GM03348 (cell line): ENCODE measurements at regions not wholly inside any gene's neighbourhood (a gene's known extent, or its start where the extent isn't known, plus 50 kb on each side); places are given as distances from the start of the nearest gene placed in this dataset.
"Not testable (repeated sequence)": the region's sequence is repeated elsewhere in the genome, so short reads cannot be mapped to it uniquely, and the experiment has no call there.

Experiments
- DNase-seq: peaks from one replicate; pipeline ENCODE4 v3.0.0; 2012; ENCODE audit warnings: low spot score

DNA sequence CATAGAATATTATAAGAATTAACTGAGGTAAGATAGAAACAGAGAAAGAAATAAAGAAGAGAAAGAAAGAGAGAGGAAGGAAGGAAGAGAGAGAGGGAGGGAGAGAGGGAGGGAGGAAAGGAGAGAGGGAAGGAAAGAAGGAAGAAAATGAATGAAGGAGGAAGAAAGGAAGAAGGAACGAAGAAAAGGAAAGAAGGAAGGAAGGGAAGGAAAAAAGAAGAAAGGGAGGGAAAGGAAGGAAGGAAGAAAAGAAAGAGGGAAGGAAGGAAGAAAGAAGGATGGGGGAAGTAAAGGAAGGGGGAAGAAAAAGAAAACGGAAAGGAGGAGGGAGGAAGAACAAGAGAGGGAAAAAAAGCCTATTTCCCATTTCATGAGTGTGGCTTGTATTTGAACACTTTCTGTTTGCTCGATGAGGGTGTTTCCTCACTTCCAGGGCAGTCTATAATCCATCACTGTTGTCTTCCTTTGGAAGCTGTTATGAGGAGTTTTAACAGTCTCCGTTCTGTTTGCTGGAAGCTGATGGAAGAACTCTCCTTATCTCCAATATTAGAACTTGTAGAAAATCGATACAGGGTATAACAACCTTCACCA is 402.4 kb downstream of the TMEM114 start:
- DNase-seq, result no peak

DNA sequence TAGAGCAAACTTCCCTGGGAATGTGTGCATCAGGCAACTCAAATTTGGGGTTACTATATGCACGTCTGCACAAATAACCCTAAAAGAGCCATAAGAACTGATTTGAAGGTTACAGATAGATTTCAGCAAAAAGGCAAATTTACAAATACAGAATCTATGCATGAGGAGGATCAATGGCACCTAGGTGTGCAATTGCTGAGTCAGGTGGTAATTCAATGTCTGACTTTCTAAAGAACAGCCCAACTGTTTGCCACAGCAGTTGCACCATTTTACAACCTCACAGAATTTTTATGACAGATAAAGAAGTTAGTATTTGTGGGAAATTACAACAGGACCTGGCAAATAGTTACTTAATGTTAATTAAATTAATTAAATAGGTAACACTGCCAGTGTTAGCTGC is 405.5 kb downstream of the TMEM114 start:
- DNase-seq, result no peak

DNA sequence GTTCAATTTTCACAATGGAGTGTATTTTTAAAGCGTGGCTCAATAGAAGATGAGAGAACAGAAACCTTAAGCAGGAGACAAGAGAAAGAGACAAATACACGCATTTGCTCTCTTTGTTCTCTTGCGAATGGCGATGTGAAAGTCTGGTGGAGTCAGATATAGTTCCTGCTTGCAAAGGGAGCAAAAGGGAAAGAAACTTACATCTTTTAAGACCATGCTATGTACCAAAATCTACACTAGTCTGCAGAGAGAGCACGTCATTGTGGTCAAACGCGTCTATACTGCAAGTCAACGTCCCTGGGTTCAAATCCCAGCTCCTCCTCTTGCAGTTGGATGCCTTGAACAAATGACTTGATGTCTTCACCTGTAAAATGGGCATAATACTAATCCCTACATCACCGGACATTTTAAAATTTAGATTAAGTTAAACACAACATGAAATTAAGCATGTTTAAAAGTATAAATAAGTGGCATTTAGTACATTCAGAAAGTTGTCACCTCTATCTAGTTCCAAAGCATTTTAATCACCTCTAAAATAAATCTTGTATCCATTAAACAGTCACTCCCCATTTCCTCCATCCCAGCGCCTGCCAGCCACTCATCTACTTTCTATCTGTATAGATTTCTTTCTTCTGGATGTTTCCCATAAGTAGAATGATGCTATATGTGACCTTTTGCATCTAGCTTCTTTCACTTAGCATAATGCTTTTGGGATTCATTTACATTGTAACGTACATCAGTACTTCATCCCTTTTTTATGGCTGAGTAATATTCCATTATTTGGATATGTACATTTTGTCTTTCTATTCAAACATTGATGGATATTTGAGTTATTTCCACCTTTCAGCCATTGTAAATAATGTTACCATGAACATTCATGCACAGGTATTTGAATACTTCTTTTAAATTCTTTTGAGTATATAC is 406.9 kb downstream of the TMEM114 start:
- no peak for DNase-seq

- no peak for DNase-seq
These were observed 407.6 kb downstream of the TMEM114 start for GRCh38 chr16:8182761-8183160.

DNA sequence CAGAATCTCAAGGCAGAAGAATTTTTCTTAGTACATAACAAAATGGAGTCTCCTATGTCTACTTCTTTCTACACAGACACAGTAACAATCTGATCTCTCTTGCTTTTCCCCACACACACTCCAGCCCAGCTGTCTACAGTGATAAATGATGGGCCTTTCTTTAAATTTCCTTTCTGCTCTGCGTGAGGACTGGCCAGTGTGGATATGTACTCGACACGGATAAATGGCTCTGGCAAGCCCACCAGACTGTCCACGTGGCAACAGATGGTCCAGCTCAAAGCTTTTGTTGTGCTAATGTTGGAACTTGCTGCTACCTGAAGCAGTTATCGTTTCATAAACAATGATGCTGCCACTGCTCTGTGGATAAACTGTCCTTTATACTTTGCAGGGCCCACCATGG is 410.7 kb downstream of the TMEM114 start:
- no peak for DNase-seq

DNA sequence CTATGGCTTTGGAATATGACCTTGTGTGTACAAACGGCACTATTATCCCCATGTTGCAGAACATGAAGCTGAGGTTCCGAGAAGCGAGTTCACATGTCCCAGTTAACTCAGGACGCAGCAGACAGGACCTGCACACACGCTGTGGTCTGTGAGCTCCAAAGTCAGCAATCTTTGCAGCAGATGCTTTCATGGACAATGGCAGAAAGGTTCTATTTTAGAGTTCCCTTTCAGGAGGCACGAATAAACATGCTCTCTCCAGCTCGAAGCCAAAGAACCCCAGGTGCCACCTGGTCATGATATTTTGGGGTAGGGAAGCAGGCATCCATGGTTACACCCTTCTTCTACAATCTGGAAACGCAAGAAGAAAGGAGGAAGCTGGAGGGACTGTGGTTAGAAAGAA is 412.0 kb downstream of the TMEM114 start:
- DNase-seq, result no peak

DNA sequence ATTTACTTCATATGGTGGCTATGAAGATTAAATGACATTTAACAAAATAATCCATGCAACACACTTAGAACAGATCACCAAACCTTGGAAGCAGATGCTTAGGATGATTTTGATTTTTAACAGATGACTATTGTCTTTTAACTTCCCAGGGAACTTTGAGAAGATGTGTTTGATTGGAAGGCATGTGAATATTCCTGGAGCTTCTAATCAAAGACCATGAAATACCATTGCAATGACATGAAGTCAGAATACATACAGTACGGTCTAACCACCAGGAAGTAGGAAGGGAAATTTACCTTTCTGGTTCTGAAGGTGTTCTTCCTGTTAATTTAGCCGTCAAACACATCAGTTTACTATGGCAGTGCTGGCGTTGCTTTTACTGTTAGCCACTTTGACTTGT is 414.9 kb downstream of the TMEM114 start:
- DNase-seq, result no peak

DNA sequence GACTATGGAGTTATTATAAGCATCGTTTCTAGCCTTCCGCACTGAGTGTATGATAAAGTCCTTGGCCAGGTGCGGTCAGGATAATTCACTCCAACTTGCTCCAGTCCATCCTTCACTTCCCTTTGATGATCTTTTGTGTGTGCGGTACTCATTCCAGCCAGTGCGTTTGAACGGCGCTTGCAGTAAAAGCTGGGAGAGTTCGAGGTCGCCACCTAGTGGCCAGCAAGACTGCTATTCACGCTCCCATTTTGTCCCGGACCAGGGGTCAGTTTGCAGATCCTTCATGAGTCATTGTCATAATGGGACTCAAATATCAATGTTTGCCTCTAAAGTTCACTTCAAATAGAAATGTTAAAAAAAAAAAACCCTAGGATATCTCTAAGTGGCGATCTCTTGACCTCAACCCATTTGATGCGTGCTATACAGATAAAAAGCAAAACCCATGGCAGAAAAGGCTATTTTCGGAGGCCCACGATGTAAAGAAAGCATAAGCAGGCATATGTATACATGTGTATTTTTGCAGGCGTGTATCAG is 417.1 kb downstream of the TMEM114 start:
- DNase-seq, result peak; percentile 61

DNA sequence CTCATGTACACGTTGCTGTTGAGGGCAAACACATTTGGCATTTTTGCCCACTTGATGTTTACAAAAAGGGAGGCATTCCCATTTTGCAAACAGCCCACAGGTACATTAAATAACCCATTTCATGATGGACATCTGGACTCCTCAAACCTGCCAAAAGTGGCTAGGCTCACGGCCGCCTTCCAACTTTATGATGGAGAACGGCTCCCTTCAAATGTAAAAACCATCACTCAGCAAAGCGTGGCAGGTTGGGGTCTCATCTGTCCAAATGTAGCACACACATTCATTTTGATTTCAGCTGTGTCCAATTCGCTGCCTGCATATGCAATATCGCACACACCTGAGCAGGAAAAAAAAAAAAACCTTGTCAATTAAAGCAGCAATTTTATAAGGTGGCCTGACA is 417.8 kb downstream of the TMEM114 start:
- no peak for DNase-seq

DNA sequence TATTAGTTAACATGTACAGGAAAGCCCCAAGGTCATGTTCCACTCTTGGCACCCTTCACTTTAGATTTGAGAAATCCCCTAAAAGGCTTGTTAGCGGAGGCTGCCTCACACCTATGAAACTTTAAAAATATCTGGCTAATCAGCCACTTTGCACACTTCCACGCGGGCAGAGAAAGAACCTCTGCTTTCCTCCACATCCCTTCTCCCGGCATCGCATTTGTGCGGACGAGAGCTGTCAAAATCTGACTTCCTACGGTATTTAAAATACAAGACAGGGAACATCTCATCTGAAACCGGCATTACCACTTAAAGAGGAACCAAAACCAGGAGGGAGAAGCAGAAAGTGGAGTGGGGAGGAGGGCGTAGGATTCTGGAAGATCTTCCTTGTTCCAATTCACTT is 422.3 kb downstream of the TMEM114 start:
- no peak for DNase-seq

- no peak for DNase-seq
These were observed 422.9 kb downstream of the TMEM114 start for GRCh38 chr16:8167436-8167835.

- DNase-seq, result no peak
These were observed 432.3 kb downstream of the TMEM114 start for GRCh38 chr16:8158051-8158450.

DNA sequence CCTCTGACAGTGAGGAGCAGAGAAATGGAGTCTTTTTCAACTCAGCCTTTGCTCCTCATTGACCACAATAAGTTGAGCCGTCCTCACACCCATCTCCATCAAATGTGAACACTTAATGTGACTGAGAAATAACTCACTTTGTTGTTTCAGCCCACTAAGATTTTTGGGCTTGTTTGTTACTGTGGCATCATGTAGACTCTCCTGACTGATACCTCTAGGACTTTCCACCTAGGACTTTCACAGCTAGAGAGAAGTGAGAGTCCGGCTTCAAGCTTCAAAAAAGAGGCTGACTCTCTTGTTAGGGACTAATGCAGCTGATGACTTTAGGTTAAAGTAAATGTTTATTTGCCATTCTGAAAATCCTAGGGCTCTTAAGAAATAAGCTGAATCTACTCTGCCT is 435.0 kb downstream of the TMEM114 start:
- DNase-seq, result no peak

- no peak for DNase-seq
These were observed 443.9 kb downstream of the TMEM114 start for GRCh38 chr16:8146256-8147012.

DNA sequence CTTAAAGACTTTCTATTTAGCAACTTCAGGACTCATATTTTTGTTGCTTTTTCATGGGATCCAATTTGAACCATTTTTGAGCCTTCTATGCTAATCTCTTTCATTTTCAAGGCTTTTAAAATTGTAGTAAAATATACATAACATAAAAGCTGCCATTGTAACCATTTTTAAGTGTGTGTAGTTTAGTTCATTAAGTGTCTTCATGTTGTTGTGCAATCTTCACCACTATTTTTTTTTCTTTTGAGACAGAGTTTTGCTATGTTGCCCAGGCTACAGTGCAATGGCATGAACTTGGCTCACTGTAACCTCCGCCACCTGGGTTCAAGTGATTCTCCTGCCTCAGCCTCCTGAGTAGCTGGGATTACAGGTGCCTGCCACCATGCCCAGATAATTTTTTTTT is 451.6 kb downstream of the TMEM114 start:
- no peak for DNase-seq

GRCh38 chr16:8137606-8138005 is 452.7 kb downstream of the TMEM114 start:
- no peak for DNase-seq

GRCh38 chr16:8130197-8130596 is 460.1 kb downstream of the TMEM114 start:
- no peak for DNase-seq

DNA sequence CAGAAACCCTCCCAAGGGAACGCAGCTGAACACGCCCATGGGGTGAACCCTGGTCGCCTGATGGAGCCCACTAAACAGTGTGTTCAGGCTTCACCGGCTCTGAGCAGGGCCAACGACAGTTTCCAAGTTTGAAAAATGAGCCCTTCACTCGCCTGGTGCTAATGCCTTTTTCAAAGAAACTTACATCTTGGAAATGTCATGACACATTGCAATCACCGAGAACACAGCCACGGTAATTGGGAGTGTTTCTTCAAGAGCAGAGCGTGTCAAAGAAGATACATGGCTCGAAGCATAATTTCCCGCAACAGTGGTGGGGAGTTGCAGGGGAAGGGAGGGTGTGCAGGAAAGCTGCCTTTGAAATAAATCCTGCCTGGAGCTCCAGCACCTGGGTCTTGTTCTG is 463.2 kb downstream of the TMEM114 start:
- no peak for DNase-seq

DNA sequence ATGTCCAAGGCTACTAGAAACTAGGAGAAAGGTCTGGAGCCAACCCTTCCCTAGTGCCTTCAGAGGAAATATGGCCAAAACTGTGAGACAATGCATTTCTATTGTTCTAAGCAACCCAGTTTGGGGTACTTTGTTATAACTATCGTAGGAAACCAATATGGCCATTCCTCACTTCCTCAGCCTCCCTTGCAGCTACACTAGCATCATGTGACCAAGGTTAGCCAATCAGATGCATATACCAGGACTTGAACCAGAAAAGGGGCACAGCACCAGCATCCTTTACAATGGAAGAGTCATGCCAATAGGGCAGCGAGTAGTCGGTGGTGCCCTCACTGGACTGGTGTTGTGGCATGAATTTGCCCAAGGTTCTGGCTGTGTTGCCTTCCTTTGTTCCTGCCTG is 464.0 kb downstream of the TMEM114 start:
- no peak for DNase-seq

DNA sequence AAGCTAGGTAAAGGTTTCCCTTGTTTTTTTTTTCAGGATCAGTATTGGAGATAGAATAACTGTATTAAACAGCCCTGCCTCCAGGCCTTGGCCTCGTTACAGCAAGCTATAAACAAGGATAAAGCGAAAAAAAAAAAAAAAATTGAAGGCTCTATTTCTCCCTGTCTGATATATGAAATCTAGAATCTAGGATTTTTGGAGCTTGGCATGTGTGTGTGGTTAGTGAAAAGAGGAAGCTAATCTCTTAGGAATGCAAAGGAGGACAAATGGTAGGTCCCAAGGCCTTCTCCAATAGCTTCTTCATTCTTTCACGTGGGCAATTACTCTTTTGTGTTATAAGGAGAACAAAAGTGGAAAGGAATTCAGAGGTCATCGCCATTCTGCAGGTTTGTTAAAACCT is 470.3 kb downstream of the TMEM114 start:
- DNase-seq, result no peak

- DNase-seq, result no peak
These were observed 474.5 kb downstream of the TMEM114 start for GRCh38 chr16:8115814-8116213.

- not testable (repeated sequence) for DNase-seq
These were observed 475.4 kb downstream of the TMEM114 start for GRCh38 chr16:8114941-8115340.

- no peak for DNase-seq
These were observed 476.5 kb downstream of the TMEM114 start for GRCh38 chr16:8113843-8114242.
